ENCODE measurements at regions not wholly inside any gene's neighbourhood (a gene's known extent, or its start where the extent isn't known, plus 50 kb on each side); places are given as distances from the start of the nearest gene placed in this dataset.

DNA sequence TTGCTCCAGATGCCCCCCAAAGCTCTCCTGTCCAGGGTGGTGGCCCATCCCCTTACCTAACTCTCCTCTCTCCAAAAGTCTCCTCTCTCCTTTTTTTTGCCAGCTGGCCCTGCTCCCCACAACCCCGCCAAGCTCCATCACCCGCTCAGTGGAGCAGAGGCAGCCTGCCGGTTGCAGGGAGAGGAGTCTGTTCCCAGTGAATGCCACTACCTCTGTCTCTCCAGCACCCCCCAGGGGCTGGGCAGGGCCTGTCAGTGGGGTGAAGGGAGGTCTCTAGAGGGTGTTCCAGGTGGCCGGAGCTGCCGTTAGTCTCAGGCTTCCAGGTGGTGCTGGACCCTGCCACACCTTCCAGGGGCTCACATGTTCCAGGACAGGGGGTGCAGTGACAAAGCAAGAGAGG is 387.0 kb downstream of the CTTN start:
- Histone ChIP-seq H3K4me3 (ENCODE audit: low read depth, low read length) (no peak overlapping the region), H3K4me1 (ENCODE audit: control insufficient read depth, insufficient read depth, low read length) (no peaks in the 10 kb centered on the region), H3K36me3 (ENCODE audit: control insufficient read depth, insufficient read depth, low read length) (peaks cover 10% of the 10 kb centered on the region), H3K9me3 (ENCODE audit: control insufficient read depth, insufficient read depth, low read length) (peaks cover 3% of the 10 kb centered on the region), H3K9ac (ENCODE audit: low read depth, low read length) (no peak overlapping the region), H3K27me3 (ENCODE audit: control insufficient read depth, insufficient read depth, low read length) (no peaks in the 10 kb centered on the region)

GRCh38 chr11:70786021-70786665 is 387.8 kb downstream of the CTTN start:
- peaks cover 10% of the 10 kb centered on the region for H3K36me3 ChIP-seq (ENCODE audit: control insufficient read depth, insufficient read depth, low read length)
- no peaks in the 10 kb centered on the region for H3K27me3 ChIP-seq (ENCODE audit: control insufficient read depth, insufficient read depth, low read length)
- no peak overlapping the region for H3K4me3 ChIP-seq (ENCODE audit: low read depth, low read length)
- no peaks in the 10 kb centered on the region for H3K4me1 ChIP-seq (ENCODE audit: control insufficient read depth, insufficient read depth, low read length)
- peaks cover 3% of the 10 kb centered on the region for H3K9me3 ChIP-seq (ENCODE audit: control insufficient read depth, insufficient read depth, low read length)
- no peak overlapping the region for H3K9ac ChIP-seq (ENCODE audit: low read depth, low read length)

DNA sequence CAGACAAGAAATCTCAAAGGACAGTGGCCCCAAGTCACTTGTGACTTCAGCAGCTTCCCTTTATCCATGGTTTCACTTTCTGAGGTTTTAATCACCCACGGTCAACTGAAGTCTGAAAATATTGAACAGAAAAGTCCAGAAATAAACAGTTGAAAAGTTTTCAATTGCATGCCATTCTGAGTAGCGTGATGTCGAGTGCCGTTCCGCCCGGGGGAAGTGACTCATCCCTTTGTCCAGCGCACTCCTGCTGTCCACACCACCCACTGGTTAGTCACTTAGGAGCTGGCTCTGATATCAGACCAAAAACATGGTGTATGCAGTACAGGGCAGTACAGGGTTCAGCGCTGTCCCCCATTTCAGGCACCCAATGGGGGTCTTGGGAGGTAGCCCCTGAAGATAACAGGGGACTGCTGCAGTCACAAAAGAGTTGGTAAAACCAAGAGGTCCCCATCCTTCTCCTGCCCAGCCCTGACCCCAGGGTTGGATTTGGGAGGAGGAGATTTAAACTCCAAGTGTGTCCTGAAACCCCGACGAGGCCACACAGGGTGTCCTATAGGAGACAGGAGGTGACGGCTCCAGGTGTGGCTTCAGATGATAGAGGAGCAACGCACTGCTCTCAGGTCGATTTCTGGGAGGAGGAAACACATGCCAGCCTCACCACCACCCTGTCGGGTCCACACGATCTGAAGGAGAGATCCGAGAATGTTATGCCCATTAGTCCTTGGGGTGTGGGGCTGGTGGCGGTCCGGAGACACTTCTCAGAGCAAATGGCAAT is 390.1 kb downstream of the CTTN start:
- no peaks in the 10 kb centered on the region for H3K4me1 ChIP-seq (ENCODE audit: control insufficient read depth, insufficient read depth, low read length)
- H3K9ac ChIP-seq (ENCODE audit: low read depth, low read length), result no peak overlapping the region
- no peak overlapping the region for H3K4me3 ChIP-seq (ENCODE audit: low read depth, low read length)
- no peaks in the 10 kb centered on the region for H3K27me3 ChIP-seq (ENCODE audit: control insufficient read depth, insufficient read depth, low read length)
- H3K9me3 ChIP-seq (ENCODE audit: control insufficient read depth, insufficient read depth, low read length), result peaks cover 8% of the 10 kb centered on the region
- peaks cover 10% of the 10 kb centered on the region for H3K36me3 ChIP-seq (ENCODE audit: control insufficient read depth, insufficient read depth, low read length)

DNA sequence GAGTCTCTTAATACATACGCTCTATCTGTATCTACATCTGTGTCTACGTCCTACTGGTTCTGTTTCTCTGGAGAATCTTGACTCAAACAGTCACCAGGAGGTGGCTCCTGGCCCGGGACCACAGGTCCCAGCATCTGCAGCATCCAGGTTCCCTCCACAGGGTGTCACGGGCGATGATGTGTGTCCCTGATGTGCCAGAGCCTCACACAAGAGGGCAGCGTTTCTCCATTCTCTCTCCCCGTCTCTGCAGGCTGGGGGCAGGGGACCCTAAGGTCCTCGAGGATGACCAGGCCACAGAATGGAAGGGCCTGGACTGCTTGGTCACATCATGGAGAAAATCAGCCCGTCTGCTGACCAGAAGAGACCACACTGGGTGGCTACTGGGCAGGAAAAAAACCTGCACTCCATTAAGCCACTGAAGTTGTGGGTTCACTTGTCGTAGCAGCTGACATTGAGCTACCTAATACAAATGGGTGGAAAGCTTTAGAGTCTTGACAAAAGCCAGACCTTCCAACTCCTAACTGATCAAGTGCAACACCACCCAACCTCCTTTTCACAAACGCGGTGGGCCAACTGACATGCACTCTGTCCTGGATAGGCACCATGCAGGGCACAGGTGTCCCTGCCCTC is 392.5 kb downstream of the CTTN start:
- H3K4me3 ChIP-seq (ENCODE audit: low read depth, low read length), result no peak overlapping the region
- H3K27me3 ChIP-seq (ENCODE audit: control insufficient read depth, insufficient read depth, low read length), result no peaks in the 10 kb centered on the region
- no peak overlapping the region for H3K9ac ChIP-seq (ENCODE audit: low read depth, low read length)
- H3K36me3 ChIP-seq (ENCODE audit: control insufficient read depth, insufficient read depth, low read length), result peaks cover 10% of the 10 kb centered on the region
- H3K4me1 ChIP-seq (ENCODE audit: control insufficient read depth, insufficient read depth, low read length), result no peaks in the 10 kb centered on the region
- peaks cover 9% of the 10 kb centered on the region for H3K9me3 ChIP-seq (ENCODE audit: control insufficient read depth, insufficient read depth, low read length)

DNA sequence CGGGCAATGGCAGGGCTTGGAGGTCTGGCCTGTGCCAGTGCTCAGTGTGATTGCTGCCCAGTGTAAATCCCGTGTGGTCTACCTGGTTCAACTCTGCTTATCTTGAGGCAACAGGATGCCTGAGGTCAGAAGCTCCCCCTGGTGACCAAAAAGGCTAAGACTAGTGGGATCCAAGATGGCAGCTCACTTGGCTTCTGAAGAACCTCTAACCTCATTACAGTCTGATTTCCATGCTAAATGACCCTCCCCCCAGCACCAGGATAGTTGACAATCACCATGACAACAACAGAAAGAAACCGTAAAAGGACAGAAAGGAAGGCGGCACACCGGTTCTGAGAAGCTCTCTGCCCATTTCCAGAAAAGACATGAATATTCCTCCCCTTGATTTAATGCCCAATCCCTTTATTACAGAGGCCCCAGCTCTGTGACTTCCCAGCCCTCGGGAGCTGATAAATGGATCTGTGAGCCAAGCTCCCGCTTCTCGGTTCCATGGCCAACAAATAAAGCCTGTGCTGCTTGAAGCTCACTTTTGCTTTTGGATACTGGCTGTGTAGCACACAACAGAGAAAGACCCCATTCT is 398.4 kb downstream of the CTTN start:
- no peaks in the 10 kb centered on the region for H3K27me3 ChIP-seq (ENCODE audit: control insufficient read depth, insufficient read depth, low read length)
- peaks cover 5% of the 10 kb centered on the region for H3K36me3 ChIP-seq (ENCODE audit: control insufficient read depth, insufficient read depth, low read length)
- H3K9me3 ChIP-seq (ENCODE audit: control insufficient read depth, insufficient read depth, low read length), result peaks cover 5% of the 10 kb centered on the region
- H3K4me1 ChIP-seq (ENCODE audit: control insufficient read depth, insufficient read depth, low read length), result no peaks in the 10 kb centered on the region
- H3K4me3 ChIP-seq (ENCODE audit: low read depth, low read length), result no peak overlapping the region
- H3K9ac ChIP-seq (ENCODE audit: low read depth, low read length), result no peak overlapping the region

- Histone ChIP-seq H3K27me3 (ENCODE audit: control insufficient read depth, insufficient read depth, low read length) (no peaks in the 10 kb centered on the region), H3K9me3 (ENCODE audit: control insufficient read depth, insufficient read depth, low read length) (peaks cover 2% of the 10 kb centered on the region), H3K4me3 (ENCODE audit: low read depth, low read length) (no peak overlapping the region), H3K36me3 (ENCODE audit: control insufficient read depth, insufficient read depth, low read length) (peaks cover 7% of the 10 kb centered on the region), H3K4me1 (ENCODE audit: control insufficient read depth, insufficient read depth, low read length) (no peaks in the 10 kb centered on the region), H3K9ac (ENCODE audit: low read depth, low read length) (no peak overlapping the region)
Measured at GRCh38 chr11:70798296-70798695, 400.0 kb downstream of the CTTN start.

DNA sequence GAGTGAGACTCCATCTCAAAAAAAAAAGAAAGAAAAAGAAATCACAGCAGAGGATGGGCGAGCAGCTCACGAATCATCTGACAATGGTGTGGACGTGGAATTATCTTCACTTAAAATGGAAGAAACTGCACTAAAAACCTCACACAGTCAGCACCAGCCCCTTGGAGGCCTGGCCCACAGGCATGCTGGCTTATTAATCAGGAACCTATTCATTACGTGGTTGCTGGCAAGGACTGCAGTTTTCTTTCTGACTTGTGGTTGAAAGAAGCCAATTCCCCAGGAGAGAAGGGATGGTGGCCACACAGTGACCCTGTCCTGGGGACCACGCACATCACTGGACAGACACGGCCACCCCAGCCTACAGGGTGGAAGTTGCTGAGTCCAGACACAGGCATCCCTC is 401.1 kb downstream of the CTTN start:
- H3K9me3 ChIP-seq (ENCODE audit: control insufficient read depth, insufficient read depth, low read length), result no peaks in the 10 kb centered on the region
- no peak overlapping the region for H3K9ac ChIP-seq (ENCODE audit: low read depth, low read length)
- H3K4me3 ChIP-seq (ENCODE audit: low read depth, low read length), result no peak overlapping the region
- peaks cover 7% of the 10 kb centered on the region for H3K36me3 ChIP-seq (ENCODE audit: control insufficient read depth, insufficient read depth, low read length)
- no peaks in the 10 kb centered on the region for H3K4me1 ChIP-seq (ENCODE audit: control insufficient read depth, insufficient read depth, low read length)
- no peaks in the 10 kb centered on the region for H3K27me3 ChIP-seq (ENCODE audit: control insufficient read depth, insufficient read depth, low read length)

DNA sequence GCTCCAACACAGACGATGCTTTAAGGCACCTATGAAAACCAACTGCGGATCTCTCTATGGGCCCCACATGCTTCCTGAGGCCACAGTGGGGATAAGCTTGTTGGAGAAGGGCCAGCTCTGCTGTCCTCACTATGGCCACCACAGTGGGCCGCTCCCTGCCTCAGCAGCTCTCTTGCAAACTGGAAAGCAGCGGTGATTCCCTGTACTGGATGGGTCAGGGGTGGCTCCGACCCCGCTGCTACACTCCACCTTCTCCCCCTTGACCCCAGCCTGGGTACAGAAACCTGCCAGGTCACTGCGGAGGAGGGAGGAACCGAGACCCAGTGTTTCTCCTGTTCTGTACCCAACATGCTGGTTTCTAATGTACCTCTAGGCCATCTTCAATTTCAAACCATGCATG is 403.9 kb downstream of the CTTN start:
- Histone ChIP-seq H3K9ac (ENCODE audit: low read depth, low read length) (no peak overlapping the region), H3K9me3 (ENCODE audit: control insufficient read depth, insufficient read depth, low read length) (no peaks in the 10 kb centered on the region), H3K4me3 (ENCODE audit: low read depth, low read length) (no peak overlapping the region), H3K4me1 (ENCODE audit: control insufficient read depth, insufficient read depth, low read length) (no peaks in the 10 kb centered on the region), H3K36me3 (ENCODE audit: control insufficient read depth, insufficient read depth, low read length) (peaks cover 20% of the 10 kb centered on the region), H3K27me3 (ENCODE audit: control insufficient read depth, insufficient read depth, low read length) (no peaks in the 10 kb centered on the region)

DNA sequence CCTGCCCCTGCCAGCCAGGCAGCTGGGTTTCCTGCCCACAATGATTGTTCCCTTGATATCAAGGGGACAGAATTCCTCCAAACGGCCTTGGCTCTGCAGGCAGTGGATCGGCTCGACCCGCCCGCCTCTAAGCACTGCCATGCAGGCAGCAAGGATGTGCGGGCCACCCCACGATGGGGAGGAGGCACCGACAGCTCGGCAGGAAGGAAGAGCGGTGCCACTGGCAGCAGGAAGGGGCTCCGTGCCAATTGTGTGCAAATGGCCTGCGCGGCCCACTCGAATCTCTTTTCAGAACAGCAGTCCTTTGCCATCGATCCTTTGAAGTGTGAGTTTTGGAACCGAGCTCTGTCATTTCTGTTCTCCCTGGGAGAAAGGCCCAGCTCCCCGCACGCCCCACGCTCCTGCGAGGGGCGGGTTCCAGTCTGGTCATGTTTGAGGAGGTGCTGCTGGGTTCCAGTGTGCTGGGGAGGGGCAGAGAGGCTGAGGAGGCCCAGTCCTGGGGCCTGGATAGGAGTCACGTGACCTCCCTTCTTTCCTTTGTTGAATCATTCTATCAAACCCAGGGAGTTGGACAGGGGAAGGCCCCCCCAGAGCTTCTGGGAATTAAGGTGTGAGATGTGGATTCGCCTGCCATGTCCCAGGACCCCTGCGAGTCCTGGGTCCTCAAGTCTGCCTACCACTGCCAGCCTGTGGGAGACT is 406.0 kb downstream of the CTTN start:
- Histone ChIP-seq H3K9me3 (ENCODE audit: control insufficient read depth, insufficient read depth, low read length) (no peaks in the 10 kb centered on the region), H3K27me3 (ENCODE audit: control insufficient read depth, insufficient read depth, low read length) (no peaks in the 10 kb centered on the region), H3K4me1 (ENCODE audit: control insufficient read depth, insufficient read depth, low read length) (no peaks in the 10 kb centered on the region), H3K36me3 (ENCODE audit: control insufficient read depth, insufficient read depth, low read length) (peaks cover 21% of the 10 kb centered on the region), H3K4me3 (ENCODE audit: low read depth, low read length) (no peak overlapping the region), H3K9ac (ENCODE audit: low read depth, low read length) (no peak overlapping the region)

DNA sequence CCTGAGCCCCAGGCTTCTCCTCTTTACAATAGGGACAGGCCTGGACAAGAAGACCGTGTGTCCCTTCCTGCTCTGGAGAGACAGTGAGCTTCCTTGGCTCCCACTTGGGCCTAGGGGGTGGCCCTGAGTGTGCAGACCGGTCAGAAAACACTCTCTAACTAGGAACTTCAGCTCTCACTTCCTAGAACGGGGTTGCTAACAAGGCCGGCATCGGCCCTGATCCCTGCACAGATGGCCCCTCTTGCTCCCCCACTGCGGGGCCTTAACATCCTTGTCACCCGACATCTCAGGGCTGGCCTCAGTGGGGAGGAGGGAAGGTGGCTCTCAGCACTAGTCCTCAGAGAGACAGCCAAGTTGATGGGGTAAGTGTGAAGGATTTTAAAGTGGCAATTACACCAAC is 406.9 kb downstream of the CTTN start:
- H3K27me3 ChIP-seq (ENCODE audit: control insufficient read depth, insufficient read depth, low read length), result no peaks in the 10 kb centered on the region
- H3K4me3 ChIP-seq (ENCODE audit: low read depth, low read length), result no peak overlapping the region
- no peak overlapping the region for H3K9ac ChIP-seq (ENCODE audit: low read depth, low read length)
- no peaks in the 10 kb centered on the region for H3K9me3 ChIP-seq (ENCODE audit: control insufficient read depth, insufficient read depth, low read length)
- H3K4me1 ChIP-seq (ENCODE audit: control insufficient read depth, insufficient read depth, low read length), result no peaks in the 10 kb centered on the region
- peaks cover 21% of the 10 kb centered on the region for H3K36me3 ChIP-seq (ENCODE audit: control insufficient read depth, insufficient read depth, low read length)

- Histone ChIP-seq H3K4me3 (ENCODE audit: low read depth, low read length) (no peak overlapping the region), H3K9ac (ENCODE audit: low read depth, low read length) (no peak overlapping the region), H3K4me1 (ENCODE audit: control insufficient read depth, insufficient read depth, low read length) (no peaks in the 10 kb centered on the region), H3K27me3 (ENCODE audit: control insufficient read depth, insufficient read depth, low read length) (no peaks in the 10 kb centered on the region), H3K36me3 (ENCODE audit: control insufficient read depth, insufficient read depth, low read length) (peaks cover 24% of the 10 kb centered on the region), H3K9me3 (ENCODE audit: control insufficient read depth, insufficient read depth, low read length) (no peaks in the 10 kb centered on the region)
Measured at GRCh38 chr11:70805971-70806370, 407.6 kb downstream of the CTTN start.

Data from iPS-15b (cell line).